Activated naive CD4-positive, alpha-beta T cell treated with anti-CD3 and anti-CD28 coated beads, Interleukin-2, amount 50 U/mL, for 72 hours (primary cell): ENCODE measurements at regions not wholly inside any gene's neighbourhood (a gene's known extent, or its start where the extent isn't known, plus 50 kb on each side); places are given as distances from the start of the nearest gene placed in this dataset.
"Not testable (repeated sequence)": the region's sequence is repeated elsewhere in the genome, so short reads cannot be mapped to it uniquely, and the experiment has no call there.

ENCODE experiments used
- ATAC-seq, 2 donors: fragments of 150-1000 bp; cut with Tn5 transposase; 2 replicates each; pipeline ENCODE4 v1.10.0; 2021; ENCODE audit warnings: mild to moderate bottlenecking in 2 of 2, moderate library complexity in 2 of 2
- DNase-seq, 2 donors: peaks; one replicate each; pipeline ENCODE4 v3.0.0; 2021 to 2022; ENCODE audit warnings: low spot score in 2 of 2
- H3K27ac Mint-ChIP-seq, 2 donors: one replicate each; pipeline ENCODE4 v1.8.0; 2022; ENCODE audit warnings: mild to moderate bottlenecking in 2 of 2, mixed read lengths in 2 of 2
- H3K36me3 Mint-ChIP-seq, 2 donors: one replicate each; pipeline ENCODE4 v1.8.0; 2022; ENCODE audit warnings: mixed read lengths in 2 of 2
- H3K9me3 Mint-ChIP-seq, 2 donors: one replicate each; pipeline ENCODE4 v1.8.0; 2022; ENCODE audit warnings: mixed read lengths in 2 of 2

DNA sequence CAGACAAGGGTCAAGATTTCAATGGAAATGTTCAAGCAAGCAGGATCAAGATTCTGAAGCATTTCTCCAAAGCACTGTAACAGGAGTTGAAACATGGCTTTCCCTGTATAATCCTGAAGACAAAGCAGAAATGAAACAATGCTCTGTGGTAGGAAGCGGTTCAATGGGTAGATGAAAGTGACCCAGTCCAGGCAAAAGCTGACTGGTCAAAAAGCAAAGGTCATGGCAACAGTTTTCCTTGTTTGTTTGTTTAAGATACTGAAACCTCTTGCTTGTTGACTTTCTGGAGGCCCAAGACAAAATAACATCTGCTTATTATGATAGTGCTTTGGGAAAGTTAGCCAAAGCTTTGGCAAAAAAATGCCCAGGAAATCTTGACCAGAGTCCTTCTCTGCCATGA is 1343.9 kb upstream of the PCDH9 start:
- no peak overlapping the region for H3K27ac Mint-ChIP-seq
- ATAC-seq (no peak), DNase-seq (no peak)
- peaks cover 0 to 4% of the 10 kb centered on the region in 2 donors for H3K36me3 Mint-ChIP-seq
- H3K9me3 Mint-ChIP-seq = peaks cover 25 to 32% of the 10 kb centered on the region in 2 donors

DNA sequence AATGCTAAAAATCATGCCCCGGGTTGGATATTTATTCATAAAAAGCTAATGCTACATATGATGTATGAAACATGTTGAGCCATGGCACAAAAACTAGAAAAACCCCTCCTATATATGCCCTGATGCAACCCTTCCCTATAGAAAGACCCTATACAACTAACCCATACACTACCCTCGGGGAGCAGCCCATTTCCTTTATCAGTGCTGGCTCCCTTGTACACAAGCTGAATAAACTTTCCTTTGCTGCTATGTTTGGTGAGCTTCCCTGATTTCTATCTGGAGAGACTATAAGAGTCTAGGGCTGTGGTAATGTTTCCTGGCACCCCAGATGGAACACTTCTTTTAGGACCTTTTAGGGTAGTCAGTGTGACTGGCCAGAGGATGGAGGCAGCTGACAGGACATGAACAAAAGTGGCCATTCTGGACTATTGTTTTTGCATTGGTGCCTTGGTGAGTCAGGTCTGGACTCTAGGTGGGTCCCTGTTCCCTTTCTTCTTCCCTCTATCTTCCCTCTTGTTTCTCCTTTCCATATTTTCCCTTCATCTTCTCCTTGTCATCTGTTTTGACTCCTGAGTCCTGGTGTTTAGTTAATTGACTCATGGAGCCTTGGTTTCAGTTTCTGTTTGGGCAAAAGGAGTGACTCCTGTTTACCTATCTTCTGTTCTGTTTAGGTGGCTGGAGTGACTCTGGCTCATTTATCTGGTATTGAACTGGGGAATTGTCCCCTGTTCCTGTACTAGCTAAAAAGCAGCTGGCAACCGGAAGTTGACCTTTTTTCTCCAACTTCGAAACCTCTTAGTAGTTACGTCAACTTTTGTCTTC is 1321.8 kb upstream of the PCDH9 start:
- Mint-ChIP-seq H3K9me3 (peaks cover 7 to 32% of the 10 kb centered on the region in 2 donors), H3K36me3 (no peaks in the 10 kb centered on the region)

DNA sequence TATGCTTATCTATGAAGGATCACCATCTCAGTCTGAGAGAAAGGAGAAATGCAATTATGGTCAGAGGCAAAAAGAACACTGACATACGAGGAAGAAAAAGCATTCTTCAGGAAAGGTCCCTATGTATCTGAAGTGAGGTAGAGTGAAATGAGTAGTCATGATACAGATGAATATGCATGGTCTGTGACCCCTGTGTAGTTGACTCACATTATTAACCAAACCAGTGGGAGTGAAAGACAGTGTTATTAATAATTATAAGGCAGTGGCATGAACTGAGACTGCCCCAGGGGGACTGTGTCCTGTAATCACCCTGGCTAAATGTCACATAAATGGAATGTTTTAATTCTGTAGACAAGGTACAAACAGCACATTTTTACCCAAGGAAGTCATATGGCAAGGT is 1320.2 kb upstream of the PCDH9 start:
- peaks cover 7 to 31% of the 10 kb centered on the region in 2 donors for H3K9me3 Mint-ChIP-seq
- ATAC-seq (no peak), DNase-seq (no peak)
- H3K27ac Mint-ChIP-seq = no peak overlapping the region
- H3K36me3 Mint-ChIP-seq = no peaks in the 10 kb centered on the region

More for the DNA sequence above, 1321.8 kb upstream of the PCDH9 start:
- DNase-seq = no peak
- ATAC-seq = no peak
- H3K27ac Mint-ChIP-seq = no peak overlapping the region

DNA sequence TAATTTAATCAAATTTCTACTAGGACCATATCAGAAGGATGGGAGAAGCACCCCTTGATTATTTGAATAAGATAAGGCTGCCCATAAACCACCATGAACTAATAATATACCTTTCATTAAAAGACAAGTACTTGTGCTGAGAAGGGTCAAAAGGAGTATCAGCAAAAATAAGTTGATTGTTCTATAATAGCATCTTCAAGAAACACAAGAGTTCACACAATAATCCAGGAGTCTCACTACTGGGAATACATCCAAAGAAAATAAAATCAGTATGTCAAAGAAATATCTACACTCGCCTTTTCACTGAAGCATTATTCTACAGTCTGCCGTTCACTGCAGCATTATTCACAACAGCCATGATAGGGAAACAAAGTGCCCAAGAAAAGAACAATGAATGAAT is 1310.1 kb upstream of the PCDH9 start:
- peaks cover under 1 to 11% of the 10 kb centered on the region in 2 donors for H3K9me3 Mint-ChIP-seq
- no peaks in the 10 kb centered on the region for H3K36me3 Mint-ChIP-seq
- no peak for ATAC-seq
- no peak for DNase-seq
- H3K27ac Mint-ChIP-seq = no peak overlapping the region

DNA sequence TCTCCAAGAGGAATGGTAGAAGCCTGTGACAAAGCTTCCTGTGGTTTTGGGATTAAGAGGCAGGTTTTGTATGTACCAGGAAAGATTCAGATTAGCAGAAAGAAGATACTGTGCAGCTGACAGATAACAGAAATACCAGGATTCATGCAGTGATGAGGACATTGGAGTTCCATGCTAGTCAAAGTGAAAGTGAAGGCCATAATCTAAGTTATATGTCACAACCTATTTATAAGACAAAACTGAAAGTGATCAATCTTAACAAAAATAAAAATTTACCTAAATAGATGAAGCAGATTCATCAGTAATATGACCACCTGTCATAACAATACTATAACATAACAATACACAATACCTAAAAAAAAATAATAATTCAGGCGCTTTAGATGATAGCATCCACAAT is 1305.2 kb upstream of the PCDH9 start:
- DNase-seq (no peak), ATAC-seq (no peak)
- Mint-ChIP-seq H3K9me3 (peaks cover 5 to 18% of the 10 kb centered on the region in 2 donors), H3K36me3 (no peaks in the 10 kb centered on the region), H3K27ac (no peak overlapping the region)

DNA sequence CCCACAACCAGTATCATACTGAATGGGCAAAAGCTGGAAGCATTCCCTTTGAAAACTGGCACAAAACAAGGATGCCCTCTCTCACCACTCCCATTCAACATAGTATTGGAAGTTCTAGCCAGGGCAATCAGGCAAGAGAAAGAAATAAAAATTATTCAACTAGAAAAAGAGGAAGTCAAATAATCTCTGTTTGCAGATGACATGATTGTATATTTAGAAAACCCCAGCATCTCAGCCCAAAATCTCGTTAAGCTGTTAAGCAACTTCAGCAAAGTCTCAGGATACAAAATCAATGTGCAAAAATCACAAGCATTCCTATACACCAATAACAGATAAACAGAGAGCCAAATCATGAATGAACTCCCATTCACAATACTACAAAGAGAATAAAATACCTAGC is 1297.0 kb upstream of the PCDH9 start:
- ATAC-seq, H3K27ac Mint-ChIP-seq, DNase-seq: not testable (repeated sequence)
- H3K9me3 Mint-ChIP-seq = peaks cover 35 to 39% of the 10 kb centered on the region in 2 donors
- peaks cover 10 to 17% of the 10 kb centered on the region in 2 donors for H3K36me3 Mint-ChIP-seq

DNA sequence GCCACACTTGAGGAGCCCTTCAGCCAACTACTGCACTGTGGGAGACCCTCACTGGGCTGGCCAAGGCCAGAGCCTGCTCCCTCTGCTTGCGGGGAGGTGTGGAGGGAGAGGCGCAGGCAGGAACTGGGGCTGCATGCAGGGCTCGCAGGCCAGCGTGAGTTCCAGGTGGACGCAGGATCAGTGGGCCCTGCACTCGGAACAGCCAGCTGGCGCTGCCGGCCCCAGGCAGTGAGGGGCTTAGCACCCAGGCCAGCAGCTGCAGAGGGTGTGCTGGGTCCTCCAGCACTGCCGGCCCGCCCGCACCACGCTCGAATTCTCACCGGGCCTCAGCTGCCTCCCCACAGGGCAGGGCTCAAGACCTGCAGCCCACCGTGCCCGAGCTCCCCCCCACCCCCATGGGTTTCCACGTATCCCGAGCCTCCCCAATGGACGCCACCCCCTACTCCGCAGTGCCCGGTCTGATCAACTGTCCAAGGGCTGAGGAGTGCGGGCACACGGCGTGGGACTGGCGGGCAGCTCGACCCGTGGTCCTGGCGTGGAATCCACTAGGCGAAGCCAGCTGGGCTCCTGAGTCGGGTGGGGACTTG is 1293.8 kb upstream of the PCDH9 start:
- no peak for ATAC-seq
- Mint-ChIP-seq H3K27ac (no peak overlapping the region), H3K36me3 (peaks cover 10 to 17% of the 10 kb centered on the region in 2 donors), H3K9me3 (peaks cover 36 to 39% of the 10 kb centered on the region in 2 donors)
- no peak for DNase-seq

DNA sequence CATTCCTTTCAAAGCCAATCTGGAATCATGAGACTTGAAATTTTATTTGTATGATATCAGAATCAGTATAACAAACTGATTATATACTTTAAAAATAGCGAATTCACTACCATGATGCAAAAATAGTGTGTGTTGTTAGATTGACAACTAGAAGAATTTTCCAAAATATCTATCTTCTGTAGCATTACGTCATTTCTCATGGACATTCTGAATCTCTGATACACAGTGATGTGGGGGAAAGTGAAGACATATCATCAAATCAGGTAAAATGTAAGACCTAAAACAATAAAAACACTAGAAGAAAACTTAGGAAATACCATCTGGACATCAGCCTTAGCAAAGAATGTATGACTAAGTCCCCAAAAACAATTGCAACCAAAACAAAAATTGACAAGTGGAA is 1292.0 kb upstream of the PCDH9 start:
- Mint-ChIP-seq H3K27ac (no peak overlapping the region), H3K36me3 (peaks cover 10 to 17% of the 10 kb centered on the region in 2 donors), H3K9me3 (peaks cover 30 to 34% of the 10 kb centered on the region in 2 donors)
- no peak for ATAC-seq
- no peak for DNase-seq

DNA sequence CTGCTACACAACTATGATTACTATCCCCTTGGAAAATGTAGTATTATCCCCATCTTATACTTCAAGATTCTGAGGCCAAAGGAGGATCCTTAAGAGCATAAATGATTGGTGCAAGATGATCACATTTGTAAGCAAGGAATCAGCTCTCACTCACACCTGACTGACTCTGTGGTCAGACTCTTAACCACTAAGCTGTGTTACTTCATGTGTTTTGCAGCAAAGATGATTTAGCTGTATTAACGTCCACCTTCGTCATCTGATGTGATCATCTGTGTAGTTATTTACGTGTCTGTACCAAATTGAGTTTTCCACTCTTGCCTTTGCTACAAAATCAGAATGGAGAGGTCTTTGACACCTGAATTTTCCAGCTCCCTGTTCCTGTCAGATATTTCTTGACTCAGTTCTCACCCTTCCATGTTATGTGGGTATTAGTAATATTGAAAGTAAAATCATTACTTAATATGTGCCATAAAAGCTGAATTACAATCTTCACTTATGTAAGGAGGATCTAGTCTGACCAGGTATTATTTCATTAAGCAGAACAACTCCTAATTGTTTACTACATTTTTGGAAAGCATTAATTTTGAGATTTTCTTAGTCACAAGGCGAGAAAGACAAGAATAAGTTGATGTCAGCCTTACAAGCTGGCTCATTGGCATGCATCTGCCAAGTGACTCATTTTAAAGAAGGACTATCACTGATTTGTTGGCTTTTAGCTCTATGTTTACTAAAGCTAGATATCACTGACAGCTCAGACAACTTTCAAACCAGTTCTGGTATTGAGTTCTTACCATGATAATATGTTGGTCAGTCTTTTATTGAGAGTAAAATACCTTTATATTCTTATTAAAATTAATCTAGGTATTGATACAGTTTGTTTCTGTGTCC is 1279.8 kb upstream of the PCDH9 start:
- no peak for DNase-seq
- ATAC-seq = no peak
- no peak overlapping the region for H3K27ac Mint-ChIP-seq
- no peaks in the 10 kb centered on the region for H3K36me3 Mint-ChIP-seq
- H3K9me3 Mint-ChIP-seq = peaks cover 9 to 11% of the 10 kb centered on the region in 2 donors

DNA sequence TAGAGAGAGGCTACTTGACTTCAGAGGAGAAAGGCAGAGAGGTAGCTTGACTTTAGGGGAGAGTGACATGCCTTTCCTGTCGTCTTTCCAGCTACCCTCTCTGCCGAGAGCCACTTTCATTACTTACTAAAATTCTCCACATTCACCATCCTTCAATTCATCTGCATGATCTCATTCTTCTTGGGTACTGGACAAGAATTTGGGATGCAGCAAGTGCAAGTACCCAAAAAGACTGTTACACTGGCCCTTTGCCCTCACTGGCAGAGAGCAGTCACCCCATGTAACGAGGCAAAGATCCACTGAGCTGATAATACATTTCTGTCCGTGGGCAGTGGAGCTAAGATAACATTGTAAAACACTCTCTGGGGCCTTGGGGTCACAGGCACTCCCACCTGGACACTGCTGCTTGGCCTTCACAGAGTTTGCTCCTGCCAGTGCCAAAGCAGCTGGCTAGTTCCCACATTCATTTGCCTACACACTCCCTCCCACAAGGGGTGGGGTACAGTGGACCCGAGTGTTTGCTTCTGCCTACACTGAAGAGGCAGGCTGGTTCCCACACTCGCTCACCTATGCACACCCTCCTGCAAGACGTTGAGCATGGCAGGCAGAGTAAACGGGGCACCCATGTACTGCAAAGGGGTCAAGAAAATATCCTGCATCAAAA is 1276.9 kb upstream of the PCDH9 start:
- no peak for ATAC-seq
- no peaks in the 10 kb centered on the region for H3K36me3 Mint-ChIP-seq

DNA sequence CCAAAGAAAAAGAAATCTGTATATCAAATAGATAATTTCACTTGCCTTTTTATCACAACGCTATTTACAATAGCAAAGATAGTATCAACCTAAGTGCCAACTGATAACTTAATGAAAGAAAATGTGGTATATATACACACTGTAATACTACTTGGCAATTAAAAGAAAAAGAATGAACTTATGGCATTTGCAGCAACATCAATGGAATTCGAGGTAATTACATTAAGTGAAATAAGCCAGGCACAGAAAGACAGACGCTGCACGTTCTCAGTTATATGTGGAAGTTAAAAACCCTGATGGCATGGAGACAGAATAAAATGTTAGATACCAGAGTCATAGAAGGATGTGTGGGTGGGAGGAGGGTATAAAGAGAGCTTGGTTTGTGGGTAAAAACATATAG is 1260.5 kb upstream of the PCDH9 start:
- no peak for DNase-seq
- Mint-ChIP-seq H3K9me3 (peaks cover 12 to 14% of the 10 kb centered on the region in 2 donors), H3K27ac (no peak overlapping the region), H3K36me3 (no peaks in the 10 kb centered on the region)
- ATAC-seq = no peak

More for the DNA sequence above, 1276.9 kb upstream of the PCDH9 start:
- H3K9me3 Mint-ChIP-seq = peaks cover 5 to 9% of the 10 kb centered on the region in 2 donors
- no peak overlapping the region for H3K27ac Mint-ChIP-seq
- no peak for DNase-seq

DNA sequence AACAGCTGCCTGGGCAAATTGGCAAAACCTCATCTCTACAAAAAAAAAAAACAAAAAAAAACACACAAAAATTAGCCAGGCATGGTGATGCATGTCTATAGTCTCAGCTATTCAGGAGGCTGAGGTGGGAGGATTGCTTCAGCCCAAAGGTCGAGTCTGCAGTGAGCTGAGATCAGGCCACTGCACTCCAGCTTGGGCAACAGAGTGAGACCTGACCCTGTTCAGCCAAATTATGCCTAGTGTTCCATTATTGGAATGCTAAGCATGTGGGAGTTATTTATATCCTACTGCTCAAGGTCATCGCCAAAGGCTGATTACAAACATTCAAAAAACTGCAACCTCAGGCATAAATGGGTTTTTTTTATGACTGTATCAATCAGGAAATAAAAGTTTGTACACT is 1251.0 kb upstream of the PCDH9 start:
- DNase-seq = no peak
- no peak overlapping the region for H3K27ac Mint-ChIP-seq
- ATAC-seq = no peak
- H3K9me3 Mint-ChIP-seq = peaks cover 7 to 14% of the 10 kb centered on the region in 2 donors
- H3K36me3 Mint-ChIP-seq = no peaks in the 10 kb centered on the region

DNA sequence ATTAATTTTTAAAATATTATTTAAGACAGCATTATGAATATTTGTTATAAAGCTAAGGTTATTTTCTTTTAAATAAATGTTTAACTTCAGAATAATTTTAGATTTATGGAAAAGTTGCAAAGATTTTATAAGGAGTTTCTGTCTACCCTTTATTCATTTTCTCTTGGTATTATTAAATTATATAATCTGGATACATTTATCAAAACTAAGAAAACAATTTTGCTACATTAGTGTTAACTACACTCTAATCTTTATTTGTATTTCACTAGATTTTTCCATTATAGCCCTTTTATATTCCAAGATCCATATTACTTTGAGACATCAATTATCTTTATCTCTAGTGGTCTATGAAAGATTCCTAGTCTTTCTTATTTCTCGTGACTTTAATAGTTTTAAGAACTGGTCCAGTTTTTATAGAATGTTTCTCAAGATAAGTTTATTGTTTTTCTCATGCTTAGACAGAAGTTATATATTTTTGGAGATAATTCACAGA is 1243.7 kb upstream of the PCDH9 start:
- Mint-ChIP-seq H3K27ac (no peak overlapping the region), H3K36me3 (no peaks in the 10 kb centered on the region), H3K9me3 (peaks cover 2 to 6% of the 10 kb centered on the region in 2 donors)
- ATAC-seq (no peak), DNase-seq (no peak)

DNA sequence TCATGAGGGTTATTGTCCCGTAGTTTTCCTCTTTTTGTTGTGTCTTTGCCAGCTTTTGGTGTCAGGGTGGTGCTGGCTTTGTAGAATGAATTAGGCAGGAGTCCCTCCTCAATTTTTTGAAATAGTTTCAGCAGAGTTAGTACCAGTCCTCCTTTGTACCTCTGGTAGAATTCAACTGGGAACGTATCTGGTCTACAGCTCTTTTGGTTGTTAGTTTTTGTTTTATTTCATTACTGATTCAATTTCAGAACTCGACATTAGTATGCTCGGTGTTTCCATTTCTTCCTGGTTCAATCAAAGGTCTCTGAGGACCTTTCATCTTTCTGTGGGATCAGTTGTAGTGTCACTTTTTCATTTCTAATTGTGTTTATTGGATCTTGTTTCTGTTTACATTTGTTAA is 1237.0 kb upstream of the PCDH9 start:
- peaks cover 16 to 32% of the 10 kb centered on the region in 2 donors for H3K9me3 Mint-ChIP-seq
- H3K27ac Mint-ChIP-seq = no peak overlapping the region
- no peak for DNase-seq
- no peaks in the 10 kb centered on the region for H3K36me3 Mint-ChIP-seq
- ATAC-seq = no peak

DNA sequence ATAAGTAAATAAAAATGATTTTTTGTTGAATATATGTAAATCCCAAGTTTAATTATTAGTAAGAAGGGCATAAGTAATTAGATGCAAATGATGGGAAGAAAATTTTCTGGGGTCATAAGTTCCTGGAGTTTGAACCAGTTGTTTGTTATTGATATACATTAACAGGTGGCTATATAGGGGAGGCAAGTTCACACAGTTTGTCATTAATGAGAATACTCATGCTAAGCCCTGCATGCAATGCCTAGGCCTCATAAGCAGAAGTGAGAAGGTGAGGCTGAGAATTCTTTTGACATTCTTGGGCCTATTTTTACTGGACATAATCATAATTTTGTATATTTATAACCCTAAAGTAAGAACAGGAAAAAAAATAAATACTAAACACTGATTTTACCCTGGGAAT is 1210.7 kb upstream of the PCDH9 start:
- ATAC-seq (no peak), DNase-seq (no peak)
- Mint-ChIP-seq H3K9me3 (peaks cover 2 to 6% of the 10 kb centered on the region in 2 donors), H3K27ac (no peak overlapping the region), H3K36me3 (no peaks in the 10 kb centered on the region)

DNA sequence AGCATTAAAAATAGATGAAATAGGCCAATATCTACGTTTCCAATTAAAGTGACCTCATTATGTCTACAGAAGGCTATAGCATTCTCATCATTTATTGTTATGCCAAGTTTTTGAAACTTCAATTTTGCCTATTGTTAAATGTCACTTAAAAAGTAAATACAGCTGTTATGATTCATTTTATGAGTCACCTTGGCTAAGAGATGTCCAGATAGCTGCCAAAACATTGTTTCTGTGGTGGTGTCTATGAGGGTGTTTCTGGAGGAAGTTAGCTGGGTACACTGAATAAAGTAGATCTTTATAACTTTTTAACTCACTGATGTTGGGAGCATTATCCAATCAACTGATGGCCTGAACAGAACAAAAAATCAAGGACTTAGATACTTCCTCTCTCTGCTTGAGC is 1209.7 kb upstream of the PCDH9 start:
- ATAC-seq = no peak
- Mint-ChIP-seq H3K36me3 (no peaks in the 10 kb centered on the region), H3K27ac (no peak overlapping the region)

More for the DNA sequence above, 1209.7 kb upstream of the PCDH9 start:
- no peaks in the 10 kb centered on the region for H3K9me3 Mint-ChIP-seq
- no peak for DNase-seq
